ENCODE measurements at regions not wholly inside any gene's neighbourhood (a gene's known extent, or its start where the extent isn't known, plus 50 kb on each side); places are given as distances from the start of the nearest gene placed in this dataset.

GRCh38 chr16:60563166-60563565 is 1473.1 kb downstream of the CDH8 start:
- TF ChIP-seq, protein P1, sequence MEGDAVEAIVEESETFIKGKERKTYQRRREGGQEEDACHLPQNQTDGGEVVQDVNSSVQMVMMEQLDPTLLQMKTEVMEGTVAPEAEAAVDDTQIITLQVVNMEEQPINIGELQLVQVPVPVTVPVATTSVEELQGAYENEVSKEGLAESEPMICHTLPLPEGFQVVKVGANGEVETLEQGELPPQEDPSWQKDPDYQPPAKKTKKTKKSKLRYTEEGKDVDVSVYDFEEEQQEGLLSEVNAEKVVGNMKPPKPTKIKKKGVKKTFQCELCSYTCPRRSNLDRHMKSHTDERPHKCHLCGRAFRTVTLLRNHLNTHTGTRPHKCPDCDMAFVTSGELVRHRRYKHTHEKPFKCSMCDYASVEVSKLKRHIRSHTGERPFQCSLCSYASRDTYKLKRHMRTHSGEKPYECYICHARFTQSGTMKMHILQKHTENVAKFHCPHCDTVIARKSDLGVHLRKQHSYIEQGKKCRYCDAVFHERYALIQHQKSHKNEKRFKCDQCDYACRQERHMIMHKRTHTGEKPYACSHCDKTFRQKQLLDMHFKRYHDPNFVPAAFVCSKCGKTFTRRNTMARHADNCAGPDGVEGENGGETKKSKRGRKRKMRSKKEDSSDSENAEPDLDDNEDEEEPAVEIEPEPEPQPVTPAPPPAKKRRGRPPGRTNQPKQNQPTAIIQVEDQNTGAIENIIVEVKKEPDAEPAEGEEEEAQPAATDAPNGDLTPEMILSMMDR (conservative IDR thresholded peaks at IDR 0.05; ENCODE audit: low read length): no peak
- no peak for DNase-seq (ENCODE audit: low read depth)
- H3K4me3 ChIP-seq (ENCODE audit: low read length): no peak overlapping the region

GRCh38 chr16:60558936-60559335 is 1477.3 kb downstream of the CDH8 start:
- TF ChIP-seq, protein P1 (conservative IDR thresholded peaks at IDR 0.05; ENCODE audit: low read length): no peak
- no peak overlapping the region for H3K4me3 ChIP-seq (ENCODE audit: low read length)
- no peak for DNase-seq (ENCODE audit: low read depth)

GRCh38 chr16:60553090-60553757 is 1483.0 kb downstream of the CDH8 start:
- TF ChIP-seq, protein P1 (conservative IDR thresholded peaks at IDR 0.05; ENCODE audit: low read length): no peak
- DNase-seq (ENCODE audit: low read depth): no peak
- no peak overlapping the region for H3K4me3 ChIP-seq (ENCODE audit: low read length)

DNA sequence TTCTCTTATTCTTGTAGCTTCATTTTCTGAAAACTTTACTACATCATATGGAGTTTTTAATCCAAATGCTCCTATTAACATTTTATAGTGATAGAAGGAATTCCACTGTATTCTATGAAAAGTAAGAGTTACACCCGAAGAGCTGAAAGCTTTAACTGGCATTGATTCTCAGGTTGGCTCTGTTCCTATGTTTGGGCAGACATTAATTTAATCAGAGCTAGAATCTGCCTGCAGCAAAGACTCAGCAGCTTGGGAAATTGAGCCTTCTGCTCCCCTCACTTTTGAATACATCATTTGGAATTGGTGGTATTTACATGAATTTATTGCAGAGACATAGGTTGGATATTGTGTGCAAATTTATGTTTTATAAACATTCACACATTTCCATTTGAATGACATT is 1494.7 kb downstream of the CDH8 start:
- H3K4me3 ChIP-seq (ENCODE audit: low read length): no peak overlapping the region
- DNase-seq (ENCODE audit: low read depth): no peak
- TF ChIP-seq, protein P1 (conservative IDR thresholded peaks at IDR 0.05; ENCODE audit: low read length): no peak

DNA sequence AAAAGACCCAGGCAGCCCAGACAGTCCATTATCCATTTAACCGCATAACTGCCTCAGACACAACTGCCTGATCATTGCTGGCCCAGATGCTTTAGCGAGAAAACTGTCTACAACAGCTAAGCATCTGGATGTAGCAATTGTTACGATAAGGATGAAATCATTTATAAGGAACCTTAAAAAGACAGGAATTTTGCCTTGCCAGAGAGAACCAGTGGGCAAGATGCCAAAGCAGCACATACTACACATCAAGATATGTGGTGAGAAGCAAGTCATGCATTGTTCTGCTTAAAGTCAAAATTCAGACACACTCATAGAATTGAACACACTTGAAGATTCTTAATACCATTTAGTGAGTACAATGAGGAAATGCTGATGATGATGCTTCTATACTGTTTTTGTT is 1525.3 kb downstream of the CDH8 start:
- DNase-seq (ENCODE audit: low read depth): no peak
- no peak overlapping the region for H3K4me3 ChIP-seq (ENCODE audit: low read length)
- TF ChIP-seq, protein P1 (conservative IDR thresholded peaks at IDR 0.05; ENCODE audit: low read length): no peak

GRCh38 chr16:60510208-60510607 is 1526.0 kb downstream of the CDH8 start:
- no peak for DNase-seq (ENCODE audit: low read depth)
- TF ChIP-seq, protein P1 (conservative IDR thresholded peaks at IDR 0.05; ENCODE audit: low read length): no peak
- no peak overlapping the region for H3K4me3 ChIP-seq (ENCODE audit: low read length)

- TF ChIP-seq, protein P1 (conservative IDR thresholded peaks at IDR 0.05; ENCODE audit: low read length): no peak
- DNase-seq (ENCODE audit: low read depth): no peak
- no peak overlapping the region for H3K4me3 ChIP-seq (ENCODE audit: low read length)
Observed at GRCh38 chr16:60491273-60491672, 1545.0 kb downstream of the CDH8 start.

Data from AG10803 (cell line).